Activated CD8-positive, alpha-beta memory T cell treated with anti-CD3 and anti-CD28 coated beads, Interleukin-2, amount 50 U/mL, for 24 hours (primary cell): ENCODE measurements at regions not wholly inside any gene's neighbourhood (a gene's known extent, or its start where the extent isn't known, plus 50 kb on each side); places are given as distances from the start of the nearest gene placed in this dataset.
"Not testable (repeated sequence)": the region's sequence is repeated elsewhere in the genome, so short reads cannot be mapped to it uniquely, and the experiment has no call there.

Source experiments
- DNase-seq: peaks from one replicate; pipeline ENCODE4 v3.0.0-alpha.2; 2020; ENCODE audit errors: extremely low read depth

- no peak for DNase-seq
These were observed 81.1 kb downstream of the CD200R1L start for GRCh38 chr3:112765531-112765930.

DNA sequence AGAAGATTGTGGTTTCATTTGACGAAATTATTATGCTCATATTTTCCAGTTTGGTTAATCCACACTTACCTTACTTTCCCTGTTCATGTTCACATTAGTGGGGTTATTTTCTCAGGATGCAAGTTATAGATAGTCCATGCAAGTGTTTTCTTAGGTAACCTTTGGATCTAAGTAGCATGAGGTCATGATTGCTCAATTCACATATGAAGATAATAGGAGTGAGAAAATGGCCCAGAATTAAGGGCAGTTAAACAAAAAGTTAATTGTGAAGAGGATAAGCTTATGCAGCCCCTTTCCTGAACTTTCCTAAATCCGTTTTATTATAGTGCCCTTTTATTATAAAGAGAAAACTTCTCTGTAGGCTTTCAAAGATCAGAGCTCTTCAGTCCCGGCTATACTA, 83.4 kb downstream of the CD200R1L start:
- no peak for DNase-seq

DNA sequence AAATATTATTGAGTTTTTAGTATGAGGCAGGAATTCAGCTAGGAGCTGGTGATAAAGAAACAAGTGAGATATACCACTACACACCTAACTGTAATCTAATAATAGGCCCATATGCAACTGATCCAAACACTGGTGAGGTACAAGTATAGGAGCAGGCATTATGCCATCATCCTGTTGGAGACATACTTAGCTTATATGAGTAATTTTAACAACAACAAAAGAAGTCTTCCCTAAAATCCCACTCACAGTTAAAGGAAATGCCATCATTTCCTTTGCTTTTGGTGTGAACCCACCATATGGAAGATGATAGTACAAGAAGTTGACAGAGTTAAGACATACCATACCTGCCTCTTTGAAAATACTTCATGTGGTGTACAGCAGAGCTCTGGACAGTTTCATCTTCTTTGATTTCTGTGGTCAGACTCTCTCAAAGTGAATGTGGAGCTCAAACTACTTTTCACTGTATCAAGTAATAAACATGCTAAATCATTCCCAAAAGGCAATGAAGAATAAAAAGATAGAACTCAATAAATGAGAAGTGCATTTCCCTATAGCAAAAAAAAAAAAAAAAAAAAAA, 85.5 kb downstream of the CD200R1L start:
- DNase-seq = no peak

DNA sequence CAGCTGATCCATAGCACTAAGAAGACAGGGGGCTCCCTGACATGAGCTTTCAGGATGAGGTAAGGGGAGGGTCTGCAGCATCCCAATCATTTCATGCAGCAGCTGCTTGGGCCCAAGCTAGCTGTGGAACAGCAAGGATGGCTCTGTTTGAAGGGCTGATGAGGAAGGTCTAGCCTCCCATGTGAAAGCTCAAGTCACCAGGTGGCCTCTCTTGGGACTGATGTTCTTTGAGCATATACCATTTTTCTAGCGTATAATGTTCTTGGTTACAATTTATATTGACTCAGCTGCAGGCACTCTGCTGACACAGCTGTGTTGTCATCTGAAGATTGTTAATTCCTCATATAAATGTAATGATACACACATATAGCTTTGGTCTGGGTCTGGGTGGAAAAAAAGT, 87.0 kb downstream of the CD200R1L start:
- no peak for DNase-seq

GRCh38 chr3:112759210-112759609, 87.5 kb downstream of the CD200R1L start:
- DNase-seq = no peak

DNA sequence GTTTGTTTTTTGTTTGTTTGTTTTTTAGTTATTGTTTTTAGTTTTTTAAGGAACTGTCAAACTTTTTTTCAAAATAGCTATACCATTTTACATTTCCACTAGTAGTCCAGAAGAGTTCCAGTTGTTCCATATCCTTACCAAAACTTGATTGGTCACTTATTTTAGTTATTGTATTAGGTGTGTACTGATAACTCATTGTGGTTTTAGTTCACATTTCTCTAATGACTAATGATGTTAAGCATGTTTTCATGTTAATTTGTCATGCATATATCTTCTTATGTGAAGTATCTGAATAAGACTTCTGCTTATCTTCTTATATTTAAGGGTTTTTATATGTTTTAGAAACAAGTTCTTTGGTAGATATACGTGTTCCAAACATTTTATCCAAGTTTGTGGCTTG, 89.5 kb downstream of the CD200R1L start:
- DNase-seq = no peak

- no peak for DNase-seq
These were observed 90.6 kb downstream of the CD200R1L start for GRCh38 chr3:112755845-112756613.

- DNase-seq = not testable (repeated sequence)
These were observed 91.6 kb downstream of the CD200R1L start for GRCh38 chr3:112755046-112755445.

- DNase-seq = no peak
These were observed 94.8 kb downstream of the CD200R1L start for GRCh38 chr3:112751564-112752512.

GRCh38 chr3:112751061-112751460, 95.6 kb downstream of the CD200R1L start:
- DNase-seq = no peak

DNA sequence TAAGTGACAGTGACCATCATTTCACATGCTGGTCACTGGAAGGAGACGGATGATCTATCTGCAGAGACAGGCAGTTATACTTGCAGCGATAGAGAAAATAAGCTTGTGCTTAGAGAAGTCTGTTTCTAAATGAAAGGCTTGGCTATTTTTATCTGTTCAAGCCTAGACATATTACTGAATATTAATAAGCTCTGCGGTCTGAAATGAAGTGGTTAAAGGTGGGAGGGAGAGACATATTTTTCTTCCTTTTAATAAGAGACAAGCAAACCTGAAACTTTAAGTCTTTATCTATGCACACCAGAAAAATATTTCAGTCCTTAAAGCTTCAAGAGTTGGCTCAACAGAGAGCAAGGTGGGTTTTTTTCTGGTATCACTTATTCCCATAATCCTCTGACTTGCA, 99.0 kb downstream of the CD200R1L start:
- DNase-seq = no peak

DNA sequence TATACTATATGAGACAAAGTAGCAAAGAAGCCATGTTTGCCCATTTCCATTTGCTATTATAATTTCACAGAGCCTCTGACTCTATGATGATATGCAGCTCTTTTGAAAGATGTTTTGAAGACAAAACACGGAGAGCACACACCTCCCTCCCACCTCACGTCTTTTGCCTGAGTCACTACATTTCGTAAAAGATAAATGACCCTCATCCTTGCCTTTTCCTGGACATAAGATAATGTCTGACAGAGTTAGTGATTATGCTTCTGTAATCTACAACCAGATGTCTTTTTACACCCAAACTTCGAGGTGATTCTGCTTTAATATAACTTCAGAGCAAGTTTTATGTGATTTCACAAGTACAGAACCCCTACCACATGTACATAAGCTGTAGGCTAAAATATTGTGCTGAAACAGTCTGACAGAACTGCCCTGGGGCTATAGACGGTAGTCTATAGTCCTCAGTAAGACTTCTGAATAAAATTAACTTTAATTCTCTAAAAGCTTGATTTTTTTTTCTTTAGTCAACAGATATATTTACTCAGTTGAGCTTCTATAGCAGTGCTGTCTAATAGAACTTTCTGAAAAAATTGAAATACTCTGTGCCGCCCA, 99.9 kb downstream of the CD200R1L start:
- DNase-seq = no peak

- no peak for DNase-seq
These were observed 101.0 kb downstream of the CD200R1L start for GRCh38 chr3:112745567-112746248.

GRCh38 chr3:112744825-112745566, 101.7 kb downstream of the CD200R1L start:
- no peak for DNase-seq

DNA sequence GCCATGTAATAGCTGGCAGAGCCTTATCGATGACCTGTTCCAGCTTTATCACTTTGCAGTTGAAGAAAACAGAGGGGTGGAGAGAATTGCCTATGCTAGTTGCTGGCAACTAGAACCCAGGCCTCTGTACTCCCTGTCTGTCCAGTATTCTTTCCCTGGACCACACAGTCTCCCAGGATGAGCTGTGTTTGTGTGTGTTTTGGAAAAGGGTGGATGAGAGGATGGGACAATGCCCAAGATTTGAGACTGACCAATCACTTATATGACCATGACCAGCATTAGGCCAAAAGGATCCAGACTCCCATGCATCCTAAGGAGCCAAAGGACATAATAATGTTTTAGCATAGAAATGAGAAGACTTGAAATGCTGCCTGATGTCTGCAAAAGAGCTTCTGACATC, 102.6 kb downstream of the CD200R1L start:
- DNase-seq = no peak

- DNase-seq = no peak
These were observed 102.0 kb upstream of the CCDC80 start for GRCh38 chr3:112742934-112743333.

GRCh38 chr3:112741983-112742382, 101.0 kb upstream of the CCDC80 start:
- DNase-seq = no peak

DNA sequence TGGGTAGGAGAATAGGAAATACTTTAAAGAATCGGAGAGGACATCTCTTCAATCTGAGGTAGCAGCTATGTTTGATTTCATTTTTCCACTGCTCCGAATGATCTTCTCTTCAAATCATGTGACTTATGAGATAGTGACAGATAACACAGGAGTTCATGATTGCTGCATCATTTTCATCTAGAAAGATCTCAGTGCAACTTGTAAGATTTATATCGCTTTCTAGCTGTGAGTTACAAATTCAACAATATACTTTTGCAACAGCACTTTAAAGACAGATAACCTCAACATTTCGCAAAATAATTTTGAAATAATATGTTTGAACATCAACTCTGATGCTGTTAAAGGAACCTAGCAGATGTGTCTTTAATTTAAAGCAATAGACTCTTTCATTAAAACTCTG, 99.9 kb upstream of the CCDC80 start:
- no peak for DNase-seq

GRCh38 chr3:112739252-112739965, 98.5 kb upstream of the CCDC80 start:
- no peak for DNase-seq

GRCh38 chr3:112738366-112738765, 97.4 kb upstream of the CCDC80 start:
- DNase-seq = no peak
